ENCODE measurements at regions not wholly inside any gene's neighbourhood (a gene's known extent, or its start where the extent isn't known, plus 50 kb on each side); places are given as distances from the start of the nearest gene placed in this dataset.

DNA sequence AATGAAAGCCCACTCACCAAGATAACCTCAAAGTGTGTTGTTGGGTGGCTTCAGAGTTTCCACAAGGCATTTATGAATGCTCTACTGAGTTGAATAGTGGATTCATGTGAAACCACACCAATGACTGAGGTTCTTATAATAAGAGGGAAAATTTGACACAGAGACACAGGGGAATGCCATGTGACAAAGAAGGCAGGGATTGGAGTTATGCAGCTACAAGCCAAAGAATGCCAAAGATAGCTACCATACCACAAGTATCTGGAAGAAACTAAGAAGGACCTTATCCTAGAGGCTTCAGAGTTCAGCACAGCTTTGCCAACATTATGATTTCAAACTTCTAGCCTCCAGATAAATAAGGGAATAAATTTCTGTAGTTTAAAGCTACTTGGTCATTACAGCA lies 68.0 kb upstream of the PCDH15 start:
- no peak for DNase-seq
- H3K4me3 ChIP-seq (ENCODE audit: low read depth, low read length): no peak overlapping the region
- in situ Hi-C loops (cut with HindIII; ENCODE audit: low pct_ligation_motif_present, low sequenced_read_pairs): no loop called here
- TF ChIP-seq, protein P1, sequence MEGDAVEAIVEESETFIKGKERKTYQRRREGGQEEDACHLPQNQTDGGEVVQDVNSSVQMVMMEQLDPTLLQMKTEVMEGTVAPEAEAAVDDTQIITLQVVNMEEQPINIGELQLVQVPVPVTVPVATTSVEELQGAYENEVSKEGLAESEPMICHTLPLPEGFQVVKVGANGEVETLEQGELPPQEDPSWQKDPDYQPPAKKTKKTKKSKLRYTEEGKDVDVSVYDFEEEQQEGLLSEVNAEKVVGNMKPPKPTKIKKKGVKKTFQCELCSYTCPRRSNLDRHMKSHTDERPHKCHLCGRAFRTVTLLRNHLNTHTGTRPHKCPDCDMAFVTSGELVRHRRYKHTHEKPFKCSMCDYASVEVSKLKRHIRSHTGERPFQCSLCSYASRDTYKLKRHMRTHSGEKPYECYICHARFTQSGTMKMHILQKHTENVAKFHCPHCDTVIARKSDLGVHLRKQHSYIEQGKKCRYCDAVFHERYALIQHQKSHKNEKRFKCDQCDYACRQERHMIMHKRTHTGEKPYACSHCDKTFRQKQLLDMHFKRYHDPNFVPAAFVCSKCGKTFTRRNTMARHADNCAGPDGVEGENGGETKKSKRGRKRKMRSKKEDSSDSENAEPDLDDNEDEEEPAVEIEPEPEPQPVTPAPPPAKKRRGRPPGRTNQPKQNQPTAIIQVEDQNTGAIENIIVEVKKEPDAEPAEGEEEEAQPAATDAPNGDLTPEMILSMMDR (IDR thresholded peaks at IDR 0.05; ENCODE audit: low read depth, low read length, missing control alignments): no peak
- no peak overlapping the region for H3K27ac ChIP-seq
- no peaks in the 10 kb centered on the region for H3K27me3 ChIP-seq (replicated peaks)
- no peaks in the 10 kb centered on the region for H3K36me3 ChIP-seq (replicated peaks)

DNA sequence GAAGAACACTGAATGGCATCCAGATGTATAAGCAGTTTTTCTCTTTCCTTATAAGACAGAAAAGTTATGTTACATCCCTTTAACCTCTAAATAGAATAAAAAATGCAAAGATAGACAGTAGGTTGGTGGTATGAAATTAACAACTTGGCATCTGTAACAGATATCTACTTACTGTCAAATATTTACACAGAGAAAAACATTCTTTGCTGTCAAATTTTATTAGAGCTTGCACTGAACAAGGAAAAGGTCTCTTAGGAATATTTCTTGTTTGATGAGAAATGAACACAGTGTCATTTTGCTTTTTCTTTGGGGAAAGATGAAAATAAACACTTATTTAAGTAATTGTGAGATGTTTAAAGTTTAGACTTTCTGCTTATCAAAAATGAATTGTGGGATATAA lies 65.6 kb upstream of the PCDH15 start:
- Histone ChIP-seq H3K4me3 (ENCODE audit: low read depth, low read length) (no peak overlapping the region), H3K27me3 (replicated peaks) (no peaks in the 10 kb centered on the region), H3K36me3 (replicated peaks) (no peaks in the 10 kb centered on the region), H3K27ac (no peak overlapping the region)
- DNase-seq: no peak
- TF ChIP-seq, protein P1 (IDR thresholded peaks at IDR 0.05; ENCODE audit: low read depth, low read length, missing control alignments): no peak
- in situ Hi-C loops (cut with HindIII; ENCODE audit: low pct_ligation_motif_present, low sequenced_read_pairs): no loop called here

DNA sequence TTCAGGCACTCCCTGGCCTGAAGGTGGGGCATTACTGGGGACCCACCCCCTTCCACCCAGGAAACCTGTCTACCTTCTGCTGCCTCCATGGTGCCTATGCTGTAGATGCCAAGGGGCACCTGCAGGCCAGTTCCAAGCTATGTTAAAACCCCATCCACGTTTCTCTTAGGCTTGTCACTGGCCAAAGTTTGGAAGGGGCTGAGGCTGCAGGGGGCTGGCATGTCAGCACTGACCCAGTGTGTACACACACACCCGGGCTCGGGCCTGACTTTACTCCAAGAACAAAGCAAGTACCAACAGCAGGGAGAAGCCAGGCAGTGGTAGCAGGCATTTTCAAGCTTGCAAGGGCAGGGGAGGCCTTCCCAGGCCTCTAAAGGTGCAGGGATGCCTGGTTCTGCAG lies 53.8 kb upstream of the PCDH15 start:
- no peak for DNase-seq
- H3K27me3 ChIP-seq (replicated peaks): no peaks in the 10 kb centered on the region
- TF ChIP-seq, protein P1 (IDR thresholded peaks at IDR 0.05; ENCODE audit: low read depth, low read length, missing control alignments): no peak
- in situ Hi-C loops (cut with HindIII; ENCODE audit: low pct_ligation_motif_present, low sequenced_read_pairs): no loop called here
- H3K36me3 ChIP-seq (replicated peaks): no peaks in the 10 kb centered on the region
- H3K4me3 ChIP-seq (ENCODE audit: low read depth, low read length): no peak overlapping the region
- H3K27ac ChIP-seq: no peak overlapping the region

DNA sequence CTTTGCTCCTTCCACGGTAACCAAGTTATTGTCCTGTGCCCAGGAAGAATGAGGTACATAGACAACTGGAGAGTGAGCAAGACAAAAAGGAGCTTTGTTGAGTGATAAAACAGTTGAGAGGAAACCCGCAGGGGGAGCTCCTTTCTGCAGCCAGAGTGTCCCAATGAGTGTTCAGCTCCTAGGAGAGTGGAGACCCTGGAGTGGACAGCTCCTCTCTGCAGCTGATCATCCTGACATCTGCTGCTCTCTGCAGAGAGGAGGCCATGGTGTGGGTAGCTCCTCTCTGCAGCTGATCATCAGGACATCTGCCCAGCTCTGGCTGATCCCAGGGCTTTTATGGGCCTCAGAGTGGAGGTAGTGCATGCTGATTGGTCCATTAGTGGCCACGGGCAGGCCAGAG lies 53.4 kb upstream of the PCDH15 start:
- H3K27me3 ChIP-seq (replicated peaks): no peaks in the 10 kb centered on the region
- in situ Hi-C loops (cut with HindIII; ENCODE audit: low pct_ligation_motif_present, low sequenced_read_pairs): no loop called here
- no peak for DNase-seq
- H3K27ac ChIP-seq: no peak overlapping the region
- no peak overlapping the region for H3K4me3 ChIP-seq (ENCODE audit: low read depth, low read length)
- TF ChIP-seq, protein P1 (IDR thresholded peaks at IDR 0.05; ENCODE audit: low read depth, low read length, missing control alignments): no peak
- no peaks in the 10 kb centered on the region for H3K36me3 ChIP-seq (replicated peaks)

DNA sequence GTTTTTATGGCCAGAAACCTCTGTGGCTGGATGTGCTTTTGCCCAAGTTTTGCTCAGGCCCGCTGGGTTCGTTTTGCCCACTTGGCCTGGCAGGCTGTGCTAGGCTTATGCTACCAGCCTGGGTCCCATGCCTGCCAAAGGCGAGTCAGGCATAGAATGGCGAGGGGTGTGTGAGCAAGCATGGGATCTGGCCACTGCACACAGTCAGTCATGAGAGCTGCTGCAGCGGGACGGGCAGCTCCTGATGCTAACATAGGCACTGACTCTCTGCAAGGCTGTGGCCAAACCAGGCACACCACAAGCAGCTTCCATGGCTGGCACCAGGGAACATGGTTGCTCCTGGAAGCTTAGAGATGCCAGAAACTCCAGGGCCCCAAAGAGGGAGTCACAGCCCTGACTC lies 52.9 kb upstream of the PCDH15 start:
- TF ChIP-seq, protein P1 (IDR thresholded peaks at IDR 0.05; ENCODE audit: low read depth, low read length, missing control alignments): no peak
- H3K27ac ChIP-seq: no peak overlapping the region
- no peak overlapping the region for H3K4me3 ChIP-seq (ENCODE audit: low read depth, low read length)
- no peak for DNase-seq
- in situ Hi-C loops (cut with HindIII; ENCODE audit: low pct_ligation_motif_present, low sequenced_read_pairs): no loop called here
- no peaks in the 10 kb centered on the region for H3K36me3 ChIP-seq (replicated peaks)
- no peaks in the 10 kb centered on the region for H3K27me3 ChIP-seq (replicated peaks)

Data from brain microvascular endothelial cell (primary cell).